Stimulated activated CD8-positive, alpha-beta memory T cell treated with anti-CD3 and anti-CD28 coated beads, Interleukin-7, amount 100 ng/mL, for 1 hour (primary cell): ENCODE measurements at regions not wholly inside any gene's neighbourhood (a gene's known extent, or its start where the extent isn't known, plus 50 kb on each side); places are given as distances from the start of the nearest gene placed in this dataset.

ENCODE experiments used
- DNase-seq, 2 donors: peaks; one replicate each; pipeline ENCODE4 v3.0.0-alpha.2; 2020; ENCODE audit warnings: low read depth in 2 of 2

DNA sequence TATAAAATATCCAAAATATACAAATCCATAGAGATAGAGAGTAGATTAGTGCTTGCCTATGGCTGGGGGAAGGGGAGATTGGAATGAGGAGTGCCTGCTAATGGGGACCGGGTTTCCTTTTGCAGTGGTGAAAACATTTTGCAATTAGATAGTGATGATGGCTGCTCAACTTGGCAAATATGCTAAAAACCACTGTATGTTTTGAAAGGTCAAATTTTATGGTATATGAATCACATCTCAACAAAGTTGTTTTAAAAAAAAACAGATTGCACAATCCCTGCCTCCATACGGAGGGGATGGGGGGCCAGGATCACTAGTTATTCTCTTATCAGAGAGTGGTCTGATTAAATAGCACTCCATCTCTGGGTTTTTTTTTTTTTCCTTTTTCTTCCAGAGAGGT, 76.9 kb upstream of the RIPOR2 start:
- no peak for DNase-seq

DNA sequence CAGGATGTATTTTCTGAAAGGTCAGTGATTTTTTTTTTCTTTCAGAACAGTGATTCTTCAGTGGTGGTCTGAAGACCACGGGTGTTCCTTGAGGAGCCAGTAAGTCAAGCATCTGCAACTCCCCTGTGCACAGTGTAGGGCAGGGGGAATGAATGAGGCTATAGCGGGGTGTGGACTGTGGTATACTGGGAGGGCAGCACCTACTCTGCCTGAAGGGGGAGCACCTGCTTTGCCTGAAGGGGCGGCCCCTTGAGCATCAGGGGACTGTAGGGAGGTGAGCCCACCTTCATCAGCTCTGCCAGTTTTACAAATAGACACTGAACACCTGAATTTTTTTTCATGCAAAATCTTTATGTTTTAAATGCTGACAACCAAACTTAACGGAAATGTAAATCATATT, 77.5 kb upstream of the RIPOR2 start:
- DNase-seq = no peak

DNA sequence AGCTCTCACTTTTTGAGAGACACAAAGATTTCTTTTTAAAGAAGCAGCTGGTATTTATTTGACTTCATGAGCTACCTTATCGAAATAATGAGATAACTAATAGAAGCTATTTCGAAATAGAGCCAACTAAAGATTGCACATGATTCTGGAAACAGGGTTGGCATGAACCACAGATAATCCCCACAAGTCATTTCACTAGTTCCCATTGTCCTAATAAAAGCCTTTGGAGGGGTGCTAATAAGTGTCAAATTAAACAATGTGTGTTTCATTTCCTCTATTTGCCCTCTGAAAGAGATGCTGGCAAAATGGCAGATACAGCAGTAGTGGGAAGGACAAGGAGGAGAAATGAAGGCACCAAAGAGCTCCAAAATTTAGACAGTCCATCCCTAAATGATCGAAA, 78.6 kb upstream of the RIPOR2 start:
- no peak for DNase-seq

DNA sequence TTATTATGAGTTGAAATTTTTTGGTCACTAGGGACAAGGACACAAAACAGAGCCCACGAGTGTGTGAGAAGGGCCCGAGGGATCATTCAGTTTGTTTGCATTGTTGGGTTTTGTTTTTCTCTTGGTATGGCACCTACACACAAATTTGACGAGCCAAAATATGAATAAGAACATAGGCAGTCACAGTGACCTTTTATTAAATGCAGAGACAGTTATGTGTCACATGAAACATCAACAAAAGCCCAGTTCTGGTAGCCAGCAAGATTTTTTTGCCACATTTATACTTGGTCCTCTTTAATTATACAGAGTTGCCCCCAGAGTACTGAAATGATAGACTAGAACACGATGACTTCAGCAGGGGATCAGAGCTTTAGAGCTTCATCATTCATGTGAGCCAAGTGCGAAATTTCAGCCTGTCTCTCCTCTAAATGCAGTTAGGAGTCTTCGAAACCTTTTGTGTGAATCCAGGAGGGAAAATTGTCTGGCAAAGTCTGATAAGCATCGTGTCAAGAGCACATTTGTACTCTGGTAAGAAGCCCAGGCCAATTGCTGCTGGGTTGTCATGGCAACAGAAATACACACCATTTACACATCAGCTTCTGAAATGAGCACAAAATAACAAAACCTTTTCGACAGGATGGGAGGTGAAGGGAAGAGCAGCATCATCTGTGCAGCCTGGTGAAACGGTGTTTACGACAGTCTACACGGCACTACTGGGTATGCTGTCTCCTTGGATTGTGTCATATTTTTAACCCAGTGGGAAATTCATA, 79.2 kb upstream of the RIPOR2 start:
- no peak for DNase-seq

DNA sequence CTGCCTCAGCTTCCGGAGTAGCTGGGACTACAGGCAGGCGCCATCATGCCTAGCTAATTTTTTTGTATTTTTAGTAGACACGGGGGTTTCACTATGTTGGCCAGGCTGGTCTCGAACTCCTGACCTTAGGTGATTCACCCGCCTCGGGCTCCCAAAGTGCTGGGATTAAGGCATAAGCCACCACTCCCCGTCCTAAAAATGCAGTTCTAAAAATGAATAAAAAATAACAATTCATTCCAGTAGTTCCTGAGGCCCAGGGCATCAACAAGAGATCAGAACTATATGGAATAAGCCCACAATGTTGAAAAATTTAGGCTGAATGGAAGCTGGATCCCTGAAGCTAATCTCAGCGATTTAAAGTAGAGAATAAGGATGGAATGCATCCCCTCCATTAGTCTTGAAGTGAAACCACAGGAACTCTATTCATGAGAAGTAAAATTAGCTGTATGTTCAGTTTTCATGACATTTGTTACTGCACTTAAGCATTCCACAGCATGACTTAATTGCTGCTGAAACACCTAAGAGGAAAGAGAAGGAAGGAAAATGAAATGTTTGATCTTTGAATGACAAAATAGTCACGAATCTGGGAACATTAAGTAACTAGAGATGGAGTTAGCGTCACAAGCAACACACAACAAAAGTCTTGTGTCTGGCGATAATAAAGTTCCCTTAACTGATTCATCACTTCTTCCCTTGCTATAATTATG, 80.4 kb upstream of the RIPOR2 start:
- no peak for DNase-seq

DNA sequence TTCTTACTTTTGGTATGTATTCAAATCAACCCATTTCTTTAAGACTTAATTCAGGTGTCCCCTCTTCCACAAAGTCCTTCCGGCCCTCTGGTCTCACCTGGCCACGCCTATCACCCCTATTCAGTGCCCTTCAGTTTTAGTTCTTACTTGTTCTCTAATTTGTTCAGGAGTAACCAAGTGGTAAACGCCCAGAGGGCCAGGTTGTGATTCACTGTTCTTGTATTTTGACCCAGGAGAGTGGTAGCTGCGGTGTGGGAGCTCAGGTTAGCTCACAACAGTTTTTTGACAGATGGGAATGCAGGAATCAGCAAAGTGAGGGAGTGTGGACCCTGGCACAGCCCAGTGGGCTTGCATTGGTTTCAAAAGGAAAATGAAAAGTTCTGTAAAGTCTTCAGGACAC, 81.7 kb upstream of the RIPOR2 start:
- no peak for DNase-seq

DNA sequence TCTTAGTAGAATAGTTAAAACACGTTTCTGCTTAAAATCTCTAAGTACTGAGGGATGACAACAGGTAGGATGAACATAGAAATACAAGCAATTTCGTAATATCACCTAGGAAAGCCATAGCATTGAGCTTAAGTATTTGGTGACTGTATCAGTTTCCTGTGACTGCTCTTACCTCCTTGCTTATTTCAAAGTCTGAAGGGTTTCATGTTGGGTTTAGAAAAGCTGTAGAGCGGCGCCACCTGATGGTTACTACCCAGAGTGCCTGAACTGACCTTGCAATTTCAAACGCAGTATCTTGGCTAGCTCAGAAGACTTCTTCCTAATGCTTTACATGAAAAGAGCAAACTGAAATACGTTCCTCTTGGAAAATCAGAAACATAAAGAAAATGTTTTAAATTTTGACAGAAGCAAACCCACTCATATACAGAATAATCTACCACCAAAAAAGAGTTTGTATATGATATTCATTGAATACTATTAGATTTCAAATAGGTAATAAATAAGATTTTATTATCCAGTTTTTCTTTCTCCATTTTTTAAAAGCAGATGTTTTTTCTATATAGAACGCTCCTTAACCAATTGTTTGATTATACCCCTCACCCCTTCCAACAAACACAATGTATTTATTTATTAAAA, 82.3 kb upstream of the RIPOR2 start:
- DNase-seq = peak; percentile 60 to 72

DNA sequence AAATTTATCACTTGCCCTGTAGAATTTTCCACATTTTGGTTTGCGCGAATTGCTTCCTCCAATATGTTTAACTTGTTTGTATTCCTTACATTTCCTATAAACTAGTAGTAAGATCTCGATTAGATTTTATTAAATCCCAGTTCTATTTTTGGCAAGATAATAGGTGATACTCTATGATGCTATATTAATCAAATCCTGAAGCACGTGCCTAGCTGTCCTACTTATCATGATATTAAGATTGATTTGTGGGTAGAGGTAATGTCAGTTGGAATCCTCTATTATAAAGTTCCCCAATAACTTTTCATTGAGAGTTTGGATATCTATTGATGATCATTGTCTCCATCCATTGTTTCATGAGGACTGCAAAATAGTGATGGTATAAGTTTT, 82.8 kb upstream of the RIPOR2 start:
- DNase-seq = no peak

DNA sequence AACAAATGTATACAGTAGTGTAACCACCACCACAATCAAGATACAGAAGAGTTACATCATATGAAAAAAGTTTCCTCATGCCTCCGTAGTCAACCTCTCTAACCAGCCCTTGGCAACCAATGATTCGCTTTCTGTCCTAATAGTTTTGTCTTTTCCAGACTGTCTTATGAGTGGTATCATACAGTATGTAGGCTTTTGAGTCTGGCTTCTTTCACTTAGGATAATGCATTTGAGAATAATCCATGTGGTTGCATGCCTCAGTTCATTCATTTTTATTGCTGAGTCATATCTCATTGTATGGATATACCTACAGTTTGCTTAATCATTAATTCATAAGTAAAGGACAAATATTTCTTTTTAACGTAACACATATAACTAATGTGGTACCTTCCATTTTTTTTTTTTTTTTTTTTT, 86.4 kb upstream of the RIPOR2 start:
- no peak for DNase-seq

DNA sequence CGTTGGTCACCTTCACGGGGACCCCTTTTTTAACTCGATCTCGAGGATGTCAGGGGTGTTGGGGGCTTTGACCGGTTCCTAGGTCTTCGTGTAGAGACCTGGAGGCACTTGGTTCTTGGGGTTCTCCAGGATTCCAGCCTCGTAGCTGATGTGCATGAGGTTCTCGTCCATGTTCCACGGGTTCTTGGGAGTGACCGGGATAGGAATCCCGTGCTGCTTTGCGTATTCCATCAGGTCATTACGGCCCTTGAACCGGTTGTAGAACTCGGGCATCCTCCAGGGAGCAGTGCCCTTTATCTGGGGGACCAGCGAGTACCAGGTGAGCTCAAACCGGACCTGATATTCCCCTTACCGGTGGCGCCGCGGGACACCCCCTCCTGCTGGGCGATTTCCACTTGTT, 88.0 kb upstream of the RIPOR2 start:
- no peak for DNase-seq

DNA sequence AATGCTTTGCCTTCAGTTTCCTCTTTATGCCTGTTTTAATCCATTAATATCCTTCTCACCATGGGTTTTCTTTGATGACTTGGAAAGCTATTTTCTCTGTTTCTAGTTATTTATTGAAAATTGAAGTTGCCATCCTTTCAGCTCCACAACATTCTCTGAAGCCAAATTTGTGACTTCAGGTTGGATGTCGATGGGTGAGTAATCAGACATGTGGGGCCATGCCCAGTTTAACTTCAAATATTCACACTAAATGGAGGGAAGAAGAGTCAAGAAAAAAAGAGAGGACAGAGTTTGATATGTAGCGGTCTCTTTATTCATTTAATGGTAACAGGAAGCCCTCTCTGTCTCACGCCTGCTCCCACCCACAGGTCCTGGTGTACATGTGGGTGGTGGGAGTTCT, 89.1 kb upstream of the RIPOR2 start:
- no peak for DNase-seq

DNA sequence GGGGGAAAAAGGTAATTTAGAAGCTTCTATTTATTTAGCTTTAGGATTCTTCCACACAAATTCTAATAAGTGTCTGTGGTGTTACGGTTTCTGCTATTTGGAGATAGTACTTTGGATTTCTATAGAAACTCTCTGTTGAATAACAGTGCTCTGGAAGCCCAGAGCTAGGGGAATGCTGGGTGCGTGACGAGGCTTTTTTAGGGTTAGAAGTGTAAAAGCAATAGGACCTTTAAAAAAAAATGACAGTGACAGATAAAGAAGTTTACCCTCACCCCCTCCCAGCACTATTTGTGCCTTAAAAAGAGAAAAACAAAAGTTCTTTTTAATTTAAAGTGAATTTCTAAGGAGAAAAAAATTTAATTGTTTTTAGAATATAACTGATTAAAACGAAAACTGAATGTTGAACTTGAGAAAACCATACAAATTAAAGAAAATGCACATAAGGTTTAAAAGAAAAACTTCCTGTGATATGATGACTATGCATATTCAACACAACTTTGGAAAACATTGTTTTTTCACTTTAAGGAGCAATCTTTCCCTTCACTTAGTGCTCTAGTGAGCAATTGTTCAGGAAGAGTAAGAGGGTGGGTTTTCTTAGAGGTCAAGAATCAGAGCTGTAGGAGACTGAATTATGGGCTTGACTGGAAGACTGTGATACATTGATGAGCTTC, 89.6 kb upstream of the RIPOR2 start:
- DNase-seq = no peak

DNA sequence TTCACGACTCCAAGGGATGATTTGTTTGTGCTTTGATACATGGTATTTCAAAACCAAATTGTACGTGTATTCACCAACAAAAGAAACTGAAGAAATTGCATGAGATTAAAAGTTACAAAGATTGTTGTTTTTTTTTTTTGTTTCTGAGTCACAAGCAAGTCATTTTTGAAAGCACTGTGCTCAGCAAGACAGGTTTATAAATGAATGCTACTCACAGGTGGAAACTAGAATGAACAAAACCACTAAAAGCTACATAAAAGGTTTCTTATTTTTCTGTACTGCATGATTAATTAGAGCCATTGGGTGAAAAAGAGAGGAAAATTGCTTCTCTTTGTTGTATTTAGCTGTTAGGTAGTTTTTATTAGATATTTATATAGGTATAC, 90.2 kb upstream of the RIPOR2 start:
- no peak for DNase-seq

DNA sequence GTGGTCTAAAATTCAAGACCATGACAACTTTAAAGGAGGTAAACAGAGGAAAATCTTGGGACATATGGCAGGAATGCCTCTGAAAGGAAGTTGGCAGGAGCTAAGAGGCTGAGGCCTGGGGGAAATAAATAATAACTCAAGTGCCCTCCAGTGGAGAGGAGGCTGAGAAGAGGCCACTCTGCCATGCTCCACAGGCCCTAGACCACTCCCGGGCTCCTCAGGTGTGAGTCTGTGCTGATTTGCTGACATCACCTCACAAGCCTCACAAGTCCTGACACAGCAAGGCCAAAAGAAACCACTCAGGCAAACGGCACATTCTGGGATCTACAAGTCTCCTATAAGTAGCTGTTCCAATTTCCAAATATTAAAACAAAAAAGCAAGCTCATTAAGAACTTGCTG, 91.0 kb upstream of the RIPOR2 start:
- no peak for DNase-seq

DNA sequence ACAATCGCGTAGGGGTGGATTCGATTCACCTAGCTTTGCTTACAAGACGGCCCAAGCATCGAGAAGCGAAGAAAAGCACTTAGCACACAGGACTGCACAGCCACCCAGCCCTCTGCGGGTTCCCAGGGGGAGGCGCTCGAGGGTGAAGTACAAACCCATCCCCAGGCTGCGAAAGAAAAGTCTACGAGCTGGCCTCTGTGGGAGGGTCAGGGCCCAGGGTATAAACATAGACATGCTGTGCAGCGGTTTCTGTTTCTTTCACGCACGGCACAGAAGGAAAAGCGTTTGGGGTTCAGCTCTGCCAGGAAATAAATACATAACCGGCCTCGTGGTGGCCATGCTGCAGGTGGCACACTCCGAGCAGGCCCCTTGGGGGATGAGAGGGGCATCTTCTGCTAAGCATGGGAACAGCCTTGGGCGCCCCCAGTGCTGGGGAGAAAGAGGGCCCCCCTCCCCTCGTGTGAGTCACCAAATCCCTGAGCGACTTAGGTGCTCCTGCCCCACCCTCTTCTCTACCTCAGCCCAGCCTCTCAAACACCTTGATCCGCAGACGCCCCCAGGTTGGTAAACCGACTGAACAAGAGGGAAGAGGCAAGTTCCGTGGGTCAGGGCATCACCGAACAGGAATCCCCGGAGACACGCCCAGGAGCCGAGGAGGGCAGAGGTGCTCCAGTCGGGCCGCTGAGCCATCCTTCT, 91.6 kb upstream of the RIPOR2 start:
- DNase-seq = peak in 1 of 2 donors; percentile 37

DNA sequence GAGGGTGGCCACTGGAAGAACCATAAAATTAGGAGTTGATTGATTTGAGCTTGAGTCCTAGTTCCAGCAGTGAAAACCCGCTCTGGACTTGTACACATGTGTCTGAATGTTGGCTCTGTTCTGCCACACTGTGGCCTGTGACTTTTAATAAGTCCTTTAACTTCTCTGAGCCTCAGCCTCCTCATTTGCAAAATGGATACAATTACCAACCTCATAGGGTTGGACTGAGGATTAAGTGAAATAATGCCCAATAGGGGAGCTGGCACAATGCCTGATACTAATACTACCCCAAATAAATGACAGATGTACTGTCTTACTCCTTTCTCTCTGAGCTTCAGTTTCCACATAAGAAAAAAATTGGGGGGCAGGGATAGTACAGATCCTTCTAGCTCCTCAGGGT, 92.6 kb upstream of the RIPOR2 start:
- DNase-seq = no peak

DNA sequence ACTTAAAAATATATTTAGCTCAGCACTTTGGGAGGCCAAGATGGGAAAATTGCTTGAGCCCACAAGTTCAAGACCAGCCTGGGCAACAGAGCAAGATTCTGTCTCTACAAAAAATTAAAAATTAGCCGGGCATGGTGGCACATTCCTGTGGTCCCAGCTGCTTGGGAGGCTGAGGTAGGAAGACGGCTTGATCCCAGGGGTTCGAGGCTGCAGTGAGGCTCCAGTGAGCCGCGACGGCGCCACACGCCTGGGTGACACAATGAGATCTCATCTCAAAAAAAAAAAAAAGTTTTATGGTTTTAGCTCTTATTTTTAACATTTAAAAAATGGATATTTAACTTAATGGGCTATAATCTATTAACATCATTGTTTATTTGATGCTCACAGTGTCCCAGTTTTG, 97.2 kb upstream of the RIPOR2 start:
- DNase-seq = no peak

DNA sequence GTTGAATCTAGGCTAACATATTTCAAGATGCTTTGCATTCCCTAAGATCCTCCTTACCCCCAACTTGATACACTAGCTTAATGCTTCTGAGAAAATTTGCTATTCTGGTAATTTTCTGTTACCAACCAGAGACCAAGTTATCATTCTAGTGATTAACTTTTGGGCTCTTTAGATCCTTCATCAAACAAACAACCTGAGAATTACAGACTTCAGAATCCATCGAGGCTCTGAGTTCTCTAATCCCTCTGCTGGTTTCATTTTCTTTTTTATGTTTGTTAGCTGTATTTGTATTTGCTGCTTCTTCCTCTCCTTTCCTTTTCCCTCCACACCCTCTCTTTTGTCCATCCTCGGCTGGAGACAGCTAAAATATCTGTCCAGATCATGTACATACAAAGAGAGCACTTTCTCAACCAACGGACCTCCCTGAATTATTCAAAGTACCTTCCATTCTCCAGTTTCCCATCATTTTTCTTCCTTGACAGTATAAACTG, 98.7 kb upstream of the RIPOR2 start:
- DNase-seq = no peak

DNA sequence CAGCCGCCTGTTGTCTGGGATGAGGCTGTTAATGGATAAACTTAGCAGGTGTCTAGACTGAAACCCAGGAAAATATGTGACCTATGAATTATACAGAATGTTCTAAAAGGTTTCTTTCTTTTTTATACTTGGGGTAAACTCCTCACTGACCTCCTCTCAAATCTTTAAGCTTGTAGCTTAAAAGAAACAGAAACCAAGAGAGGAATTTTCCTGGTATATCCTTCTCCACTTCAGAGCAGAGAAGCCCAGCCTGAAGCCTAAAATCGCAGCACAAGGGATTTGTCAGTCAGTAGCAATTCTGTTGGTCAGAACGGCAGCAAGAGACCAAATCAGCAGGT, 99.4 kb upstream of the RIPOR2 start:
- no peak for DNase-seq

DNA sequence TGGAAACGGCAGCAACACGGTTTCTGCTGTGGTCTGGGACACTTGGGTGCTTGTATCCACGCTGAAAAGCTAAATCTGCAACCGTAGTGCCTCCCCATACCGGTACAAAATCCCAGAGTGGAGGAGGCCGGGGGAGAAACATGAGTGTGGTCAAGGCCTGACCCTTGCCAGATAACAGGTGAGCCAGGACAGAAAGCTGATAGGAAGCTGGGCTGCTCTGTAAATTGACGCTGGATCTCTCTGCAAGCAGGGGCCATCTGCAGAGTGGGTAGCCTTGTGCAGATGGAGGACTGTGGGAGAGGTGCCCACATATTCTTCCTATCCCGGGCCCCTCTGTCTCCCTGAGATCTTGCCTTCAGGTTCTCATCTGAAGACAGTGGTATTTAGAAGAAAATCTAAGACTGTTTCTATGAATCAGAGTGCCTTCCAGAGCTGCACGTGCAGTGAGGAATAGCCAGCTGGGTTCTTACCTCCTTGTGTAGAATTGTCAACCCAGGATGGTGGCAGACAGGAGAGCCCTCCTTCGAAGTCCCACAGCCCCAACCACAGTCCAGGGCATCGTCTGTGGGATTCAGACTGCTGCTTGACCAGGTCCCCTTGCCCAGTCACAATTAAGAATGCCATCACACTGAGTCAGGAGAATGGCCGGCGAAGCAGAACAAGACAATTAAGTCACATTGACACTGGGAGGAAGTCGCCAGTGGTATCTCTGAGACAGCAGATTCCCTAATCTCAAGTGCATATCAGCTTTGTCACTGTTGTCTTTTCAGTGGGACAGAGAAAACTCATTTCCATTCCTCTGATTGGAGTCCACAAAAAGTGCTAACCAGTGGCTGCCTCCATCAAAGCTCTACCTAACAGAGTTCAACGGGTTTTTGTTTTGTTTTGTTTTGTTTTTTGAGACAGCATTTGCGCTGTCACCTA, 100.0 kb upstream of the RIPOR2 start:
- DNase-seq = no peak

DNA sequence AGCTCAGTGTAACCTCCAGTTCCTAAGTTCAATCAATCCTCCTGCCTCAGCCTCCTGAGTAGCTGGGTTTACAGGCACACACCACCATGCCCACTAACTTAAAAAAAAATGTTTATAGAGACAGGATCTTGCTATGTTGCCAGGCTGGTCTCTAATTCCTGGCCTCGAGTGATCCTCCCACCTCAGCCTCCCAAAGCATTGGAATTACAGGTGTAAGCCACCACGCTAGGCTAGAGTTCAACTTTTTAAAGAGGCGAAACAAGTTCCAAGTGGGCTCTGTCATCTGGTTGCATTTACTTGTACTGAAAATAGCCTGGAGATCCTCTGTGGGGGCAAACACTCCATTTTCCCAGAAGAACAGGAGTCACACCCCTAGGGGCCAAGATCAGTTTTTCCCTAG, 100.7 kb upstream of the RIPOR2 start:
- DNase-seq = no peak
